Adrenal gland (tissue), 9 donors: ENCODE measurements at regions not wholly inside any gene's neighbourhood (a gene's known extent, or its start where the extent isn't known, plus 50 kb on each side); places are given as distances from the start of the nearest gene placed in this dataset.

Experiments used
- DNase-seq, 7 donors: peaks; one replicate each; pipeline ENCODE4 v3.0.0-alpha.2; 2019 to 2020
- H3K27ac ChIP-seq, 5 donors: fragments of 200-600 bp; sonication (generic) in 4 of 5; 1 replicate in 3 of 5; 2 replicates in 2 of 5; pipeline versions ENCODE4 v1.5.1 to v1.8.0; 2016 to 2020; ENCODE audit warnings: mild to moderate bottlenecking in 1 of 5
- H3K27me3 ChIP-seq: fragments of 200-600 bp; 2 replicates; pipeline ENCODE4 v1.8.0; 2021
- H3K36me3 ChIP-seq, 2 donors: fragments of 200-600 bp; replicated peaks in 1 of 2; 1 replicate in 1 of 2; 2 replicates in 1 of 2; pipeline versions ENCODE4 v1.5.1 to v1.8.0; 2018 to 2022
- H3K4me1 ChIP-seq, 2 donors: fragments of 200-600 bp; replicated peaks in 1 of 2; 1 replicate in 1 of 2; 2 replicates in 1 of 2; pipeline versions ENCODE4 v1.5.1 to v1.8.0; 2018 to 2021
- H3K4me3 ChIP-seq, 4 donors: fragments of 200-600 bp; sonication (generic) in 3 of 4; one replicate each; pipeline ENCODE4 v1.5.1; 2016 to 2018
- H3K9me3 ChIP-seq, 3 donors: fragments of 200-600 bp; sonication (generic) in 1 of 3; replicated peaks in 1 of 3; 1 replicate in 2 of 3; 2 replicates in 1 of 3; pipeline versions ENCODE4 v1.5.1 to v1.8.0; 2016 to 2021
- POLR2A ChIP-seq, 2 donors: fragments of 450-650 bp; IDR thresholded peaks; one replicate each; pipeline ENCODE4 v1.6.1; 2017; ENCODE audit warnings: antibody characterized with exemption in 2 of 2, mild to moderate bottlenecking in 2 of 2, moderate library complexity in 1 of 2
- WGBS, 4 donors: extraction: QIAGEN DNeasy Blood & Tissue Kit in 2 of 4; methylation state at CpG; one replicate each; pipeline versions ENCODE4 v1.1.5 to v1.1.7; 2013 to 2017; 5-methylcytosine and 5-hydroxymethylcytosine counted together
- intact Hi-C, 2 donors: fragments of 100-400 bp; cut with DNase I; formaldehyde crosslinking; loops; one replicate each; pipeline versions ENCODE4 v1.14.1 to v1.15.0; 2022 to 2023
- TF ChIP-seq, protein P1 (sequence below), 6 experiments: fragments of 450-650 bp in 4 of 6; fragments of 200-600 bp in 2 of 6; sonication (generic) in 1 of 6; IDR thresholded peaks; 1 replicate in 5 of 6; 2 replicates in 1 of 6; pipeline versions ENCODE4 v1.5.1 to v1.8.0; 2016 to 2021; ENCODE audit warnings: antibody characterized with exemption in 6 of 6, mild to moderate bottlenecking in 2 of 6, moderate library complexity in 1 of 6
- donor health status: healthy with polysubstance abuse.
- donor health status: Bipolar disorder and iron deficiency.
- donor health status: DM: yes; HTN: yes; CAD: no.
- donor health status: DM: no; HTN: no; CAD: no.
- donor health status: DM: no; HTN: no; CAD: no.

DNA sequence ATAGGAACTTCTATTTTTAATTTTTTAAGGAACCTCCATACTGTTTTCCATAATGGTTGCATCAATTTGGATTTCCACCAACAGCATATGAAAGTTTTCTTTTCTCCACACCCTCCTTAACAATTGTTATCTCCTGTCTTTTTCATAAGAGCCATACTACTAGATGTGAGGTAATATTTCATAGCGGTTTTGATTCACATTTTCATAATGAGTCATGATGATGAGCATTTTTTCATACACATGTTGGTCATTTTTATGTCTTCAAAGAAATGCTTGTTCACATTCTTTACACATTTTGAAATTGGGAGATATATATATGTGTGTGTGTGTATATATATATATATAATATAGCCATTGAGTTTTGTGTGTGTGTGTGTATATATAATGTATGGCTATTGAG lies 420.3 kb upstream of the PCDH9 start:
- DNase-seq = no peak
- Histone ChIP-seq H3K9me3 (no peaks in the 10 kb centered on the region), H3K36me3 (no peaks in the 10 kb centered on the region), H3K27me3 (no peaks in the 10 kb centered on the region), H3K4me3 (no peak overlapping the region), H3K4me1 (no peaks in the 10 kb centered on the region), H3K27ac (no peak overlapping the region)
- TF ChIP-seq, protein P1, sequence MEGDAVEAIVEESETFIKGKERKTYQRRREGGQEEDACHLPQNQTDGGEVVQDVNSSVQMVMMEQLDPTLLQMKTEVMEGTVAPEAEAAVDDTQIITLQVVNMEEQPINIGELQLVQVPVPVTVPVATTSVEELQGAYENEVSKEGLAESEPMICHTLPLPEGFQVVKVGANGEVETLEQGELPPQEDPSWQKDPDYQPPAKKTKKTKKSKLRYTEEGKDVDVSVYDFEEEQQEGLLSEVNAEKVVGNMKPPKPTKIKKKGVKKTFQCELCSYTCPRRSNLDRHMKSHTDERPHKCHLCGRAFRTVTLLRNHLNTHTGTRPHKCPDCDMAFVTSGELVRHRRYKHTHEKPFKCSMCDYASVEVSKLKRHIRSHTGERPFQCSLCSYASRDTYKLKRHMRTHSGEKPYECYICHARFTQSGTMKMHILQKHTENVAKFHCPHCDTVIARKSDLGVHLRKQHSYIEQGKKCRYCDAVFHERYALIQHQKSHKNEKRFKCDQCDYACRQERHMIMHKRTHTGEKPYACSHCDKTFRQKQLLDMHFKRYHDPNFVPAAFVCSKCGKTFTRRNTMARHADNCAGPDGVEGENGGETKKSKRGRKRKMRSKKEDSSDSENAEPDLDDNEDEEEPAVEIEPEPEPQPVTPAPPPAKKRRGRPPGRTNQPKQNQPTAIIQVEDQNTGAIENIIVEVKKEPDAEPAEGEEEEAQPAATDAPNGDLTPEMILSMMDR (IDR thresholded peaks at IDR 0.05) = no peak
- TF ChIP-seq POLR2A (IDR thresholded peaks at IDR 0.05) = no peak
- WGBS, 4 donors = 91 to 100% (median 94%) methylated on average over 1 of the region's 1 CpG
- intact Hi-C loops = no loop called here

DNA sequence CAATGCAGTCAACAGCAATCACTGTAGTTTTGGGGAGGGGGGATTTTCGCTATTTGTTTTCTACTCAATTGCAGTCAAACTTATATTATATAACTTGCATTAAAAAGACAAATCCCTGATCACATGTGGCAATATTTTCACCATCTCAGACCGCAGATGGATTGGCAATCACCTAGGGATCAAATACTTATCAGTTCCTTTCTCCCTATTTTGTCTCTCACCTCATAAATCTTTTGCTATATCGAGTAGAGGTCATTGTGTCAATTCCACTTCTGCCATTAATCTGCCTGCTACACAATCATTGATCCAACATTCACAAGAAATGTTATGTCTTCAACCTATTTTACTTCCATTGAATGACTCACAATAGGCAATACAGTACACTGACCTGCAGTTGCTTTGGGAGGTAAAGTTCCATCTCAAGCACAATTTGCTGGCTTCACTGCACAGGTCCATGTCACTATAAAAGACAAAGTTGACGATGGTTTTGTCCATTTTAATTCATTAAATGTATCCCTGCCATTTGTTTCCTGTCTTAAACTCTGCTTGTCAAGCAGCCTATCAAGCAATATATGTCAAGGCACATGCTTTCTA lies 415.8 kb upstream of the PCDH9 start:
- Histone ChIP-seq H3K4me3 (no peak overlapping the region), H3K4me1 (no peaks in the 10 kb centered on the region), H3K27me3 (no peaks in the 10 kb centered on the region), H3K36me3 (no peaks in the 10 kb centered on the region), H3K27ac (no peak overlapping the region), H3K9me3 (no peaks in the 10 kb centered on the region)
- TF ChIP-seq, protein P1 (IDR thresholded peaks at IDR 0.05) = no peak
- no peak for TF ChIP-seq POLR2A (IDR thresholded peaks at IDR 0.05)
- 72 to 79% (median 75%) methylated on average over 4 of the region's 4 CpGs for WGBS, 4 donors
- DNase-seq = no peak
- intact Hi-C loops = no loop called here

DNA sequence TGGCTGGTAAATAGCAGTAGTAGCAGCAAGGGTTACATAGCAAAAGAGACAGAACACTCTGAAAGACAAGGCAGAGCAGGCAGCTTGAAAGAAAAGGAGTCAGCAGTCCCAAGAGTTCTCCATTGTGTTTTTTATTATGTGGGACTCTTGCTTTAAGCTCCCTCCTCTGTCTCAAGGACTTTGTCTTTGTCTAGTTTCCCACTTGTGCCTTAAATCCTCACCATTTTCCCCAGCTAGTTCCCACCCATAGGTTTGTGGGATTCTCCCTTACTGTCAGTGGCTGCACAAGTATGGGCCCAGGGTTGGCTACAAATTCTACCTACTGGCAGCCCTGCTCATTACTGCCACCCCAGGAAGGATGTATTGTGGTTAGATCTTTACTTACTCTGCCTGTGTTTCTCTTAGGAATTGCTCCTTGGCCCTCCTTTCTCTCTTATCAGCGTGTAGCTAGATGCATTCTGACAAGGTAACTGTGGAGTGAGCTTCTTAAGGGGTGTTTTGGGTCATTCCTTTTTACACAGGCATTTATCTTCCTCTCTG lies 413.4 kb upstream of the PCDH9 start:
- Histone ChIP-seq H3K4me3 (no peak overlapping the region), H3K27me3 (no peaks in the 10 kb centered on the region), H3K4me1 (no peaks in the 10 kb centered on the region), H3K9me3 (no peaks in the 10 kb centered on the region), H3K36me3 (no peaks in the 10 kb centered on the region), H3K27ac (no peak overlapping the region)
- intact Hi-C loops = no loop called here
- TF ChIP-seq, protein P1 (IDR thresholded peaks at IDR 0.05) = no peak
- no peak for TF ChIP-seq POLR2A (IDR thresholded peaks at IDR 0.05)
- 41 to 85% (median 72%) methylated on average over 1 of the region's 1 CpG for WGBS, 4 donors
- no peak for DNase-seq

DNA sequence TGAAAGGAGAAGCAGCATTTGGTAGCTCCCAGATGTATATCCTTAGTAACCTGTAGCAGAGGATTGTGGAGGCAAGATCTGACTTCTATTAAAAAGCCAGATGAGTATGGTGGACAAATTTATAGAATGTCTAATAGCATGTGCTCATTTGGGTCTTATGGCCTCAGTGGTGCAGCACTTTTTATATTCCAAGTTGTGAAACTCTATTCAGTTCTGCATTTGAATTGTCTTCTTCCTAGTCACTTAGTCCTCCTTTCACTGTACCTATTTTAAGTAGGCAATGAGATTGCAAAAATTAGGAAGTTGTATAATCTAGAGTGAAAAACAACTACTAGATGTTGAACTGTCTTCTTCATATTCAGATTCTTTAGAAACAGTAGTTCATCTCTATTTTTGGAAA lies 412.5 kb upstream of the PCDH9 start:
- TF ChIP-seq, protein P1 (IDR thresholded peaks at IDR 0.05) = no peak
- TF ChIP-seq POLR2A (IDR thresholded peaks at IDR 0.05) = no peak
- no peak overlapping the region for H3K27ac ChIP-seq
- H3K4me3 ChIP-seq = no peak overlapping the region
- DNase-seq = no peak
- H3K27me3 ChIP-seq = no peaks in the 10 kb centered on the region
- H3K9me3 ChIP-seq = no peaks in the 10 kb centered on the region
- H3K36me3 ChIP-seq = no peaks in the 10 kb centered on the region
- H3K4me1 ChIP-seq = no peaks in the 10 kb centered on the region
- intact Hi-C loops = no loop called here
